BLaER1 treated with 17β-estradiol and CSF1 and Interleukin-3, amounts not matched to agents 10 nM and 100 nM (cell line): ENCODE measurements at regions not wholly inside any gene's neighbourhood (a gene's known extent, or its start where the extent isn't known, plus 50 kb on each side); places are given as distances from the start of the nearest gene placed in this dataset.

Experiments used
- H3K27ac ChIP-seq, 11 experiments: shearing (Covaris generic); formaldehyde crosslinking; 2 replicates each; pipeline ENCODE4 v1.8.1; 2022
- H3K27me3 ChIP-seq, 11 experiments: shearing (Covaris generic); formaldehyde crosslinking; 2 replicates each; pipeline ENCODE4 v1.8.1; 2022
- H3K36me3 ChIP-seq, 11 experiments: shearing (Covaris generic); formaldehyde crosslinking; 2 replicates each; pipeline ENCODE4 v1.8.1; 2022
- H3K4me1 ChIP-seq, 10 experiments: shearing (Covaris generic); formaldehyde crosslinking; 2 replicates each; pipeline ENCODE4 v1.8.1; 2022
- H3K4me2 ChIP-seq, 11 experiments: shearing (Covaris generic); formaldehyde crosslinking; 2 replicates each; pipeline ENCODE4 v1.8.1; 2022
- H3K4me3 ChIP-seq, 10 experiments: shearing (Covaris generic); formaldehyde crosslinking; 2 replicates each; pipeline ENCODE4 v1.8.1; 2022
- H3K9ac ChIP-seq, 11 experiments: shearing (Covaris generic); formaldehyde crosslinking; 2 replicates each; pipeline ENCODE4 v1.8.1; 2022
- H3K9me3 ChIP-seq, 11 experiments: shearing (Covaris generic); formaldehyde crosslinking; replicated peaks in 1 of 11; 2 replicates each; pipeline ENCODE4 v1.8.1; 2022
- H4K20me1 ChIP-seq, 11 experiments: shearing (Covaris generic); formaldehyde crosslinking; 2 replicates each; pipeline ENCODE4 v1.8.1; 2022
- Cebpa-rat ChIP-seq, 11 experiments: shearing (Covaris generic); IDR thresholded peaks; 2 replicates each; pipeline ENCODE4 v1.8.1; 2022

- H3K36me3 ChIP-seq, result no peaks in the 10 kb centered on the region
- H4K20me1 ChIP-seq, result no peaks in the 10 kb centered on the region
- no peaks in the 10 kb centered on the region for H3K4me1 ChIP-seq
- no peaks in the 10 kb centered on the region for H3K27me3 ChIP-seq
- peaks cover 16 to 51% (median 25%) of the 10 kb centered on the region in 11 experiments; a peak in 21 of 22 replicates for H3K9me3 ChIP-seq
- H3K4me3 ChIP-seq, result no peak overlapping the region
- no peak overlapping the region for H3K9ac ChIP-seq
- H3K4me2 ChIP-seq, result no peak overlapping the region
- TF ChIP-seq Cebpa-rat (IDR thresholded peaks at IDR 0.05), result no peak
- H3K27ac ChIP-seq, result no peak overlapping the region
Measured at GRCh38 chr14:61847861-61848260, 85.6 kb downstream of the SNAPC1 start.

- H3K27me3 ChIP-seq, result no peaks in the 10 kb centered on the region
- H3K4me2 ChIP-seq, result no peak overlapping the region
- no peak overlapping the region for H3K27ac ChIP-seq
- H3K36me3 ChIP-seq, result no peaks in the 10 kb centered on the region
- H4K20me1 ChIP-seq, result no peaks in the 10 kb centered on the region
- no peaks in the 10 kb centered on the region for H3K9me3 ChIP-seq
- no peak overlapping the region for H3K9ac ChIP-seq
- no peak overlapping the region for H3K4me3 ChIP-seq
- no peak for TF ChIP-seq Cebpa-rat (IDR thresholded peaks at IDR 0.05)
- no peaks in the 10 kb centered on the region for H3K4me1 ChIP-seq
Measured at GRCh38 chr14:61854898-61855297, 92.7 kb downstream of the SNAPC1 start.

GRCh38 chr14:61860294-61860918 lies 98.2 kb downstream of the SNAPC1 start:
- H3K36me3 ChIP-seq, result no peaks in the 10 kb centered on the region
- no peaks in the 10 kb centered on the region for H3K4me1 ChIP-seq
- H3K4me2 ChIP-seq, result no peak overlapping the region
- no peaks in the 10 kb centered on the region for H4K20me1 ChIP-seq
- no peak overlapping the region for H3K4me3 ChIP-seq
- H3K9me3 ChIP-seq, result peaks cover 7 to 14% (median 11%) of the 10 kb centered on the region in 11 experiments; a peak in 17 of 22 replicates
- no peak overlapping the region for H3K9ac ChIP-seq
- no peaks in the 10 kb centered on the region for H3K27me3 ChIP-seq
- no peak overlapping the region for H3K27ac ChIP-seq
- no peak for TF ChIP-seq Cebpa-rat (IDR thresholded peaks at IDR 0.05)

GRCh38 chr14:61861320-61861865 lies 99.2 kb downstream of the SNAPC1 start:
- Histone ChIP-seq H3K36me3 (no peaks in the 10 kb centered on the region), H3K4me2 (no peak overlapping the region), H3K27ac (no peak overlapping the region), H3K27me3 (no peaks in the 10 kb centered on the region), H3K9ac (no peak overlapping the region), H3K4me1 (no peaks in the 10 kb centered on the region), H3K4me3 (no peak overlapping the region), H3K9me3 (peaks cover 7 to 14% (median 11%) of the 10 kb centered on the region in 11 experiments; a peak in 17 of 22 replicates), H4K20me1 (no peaks in the 10 kb centered on the region)
- no peak for TF ChIP-seq Cebpa-rat (IDR thresholded peaks at IDR 0.05)

GRCh38 chr14:61864329-61864898 lies 102.2 kb downstream of the SNAPC1 start:
- H3K4me2 ChIP-seq, result no peak overlapping the region
- H3K27me3 ChIP-seq, result no peaks in the 10 kb centered on the region
- no peak overlapping the region for H3K9ac ChIP-seq
- H3K27ac ChIP-seq, result no peak overlapping the region
- no peak overlapping the region for H3K4me3 ChIP-seq
- H3K36me3 ChIP-seq, result no peaks in the 10 kb centered on the region
- H4K20me1 ChIP-seq, result no peaks in the 10 kb centered on the region
- peaks cover 0 to 14% (median 0%) of the 10 kb centered on the region in 10 experiments; a peak in 5 of 20 replicates for H3K4me1 ChIP-seq
- peaks cover 7 to 14% (median 11%) of the 10 kb centered on the region in 11 experiments; a peak in 17 of 22 replicates for H3K9me3 ChIP-seq
- no peak for TF ChIP-seq Cebpa-rat (IDR thresholded peaks at IDR 0.05)

- no peak overlapping the region for H3K9ac ChIP-seq
- peaks cover 19 to 30% (median 27%) of the 10 kb centered on the region in 11 experiments for H3K9me3 ChIP-seq
- peaks cover 0 to 15% (median 0%) of the 10 kb centered on the region in 10 experiments; a peak in 5 of 20 replicates for H3K4me1 ChIP-seq
- H4K20me1 ChIP-seq, result no peaks in the 10 kb centered on the region
- peak overlapping the region in 3 of 11 experiments; percentile 22 to 67 (median 49); a peak in 5 of 22 replicates for H3K4me2 ChIP-seq
- H3K4me3 ChIP-seq, result no peak overlapping the region
- no peaks in the 10 kb centered on the region for H3K36me3 ChIP-seq
- no peak overlapping the region for H3K27ac ChIP-seq
- no peak for TF ChIP-seq Cebpa-rat (IDR thresholded peaks at IDR 0.05)
- no peaks in the 10 kb centered on the region for H3K27me3 ChIP-seq
Measured at GRCh38 chr14:61866932-61867920, 105.0 kb downstream of the SNAPC1 start.

GRCh38 chr14:61868846-61869245 lies 106.6 kb downstream of the SNAPC1 start:
- TF ChIP-seq Cebpa-rat (IDR thresholded peaks at IDR 0.05), result no peak
- no peak overlapping the region for H3K4me3 ChIP-seq
- H3K36me3 ChIP-seq, result no peaks in the 10 kb centered on the region
- H3K9me3 ChIP-seq, result peaks cover 19 to 30% (median 27%) of the 10 kb centered on the region in 11 experiments
- peaks cover 0 to 20% (median 0%) of the 10 kb centered on the region in 10 experiments; a peak in 6 of 20 replicates for H3K4me1 ChIP-seq
- H3K4me2 ChIP-seq, result no peak overlapping the region
- no peaks in the 10 kb centered on the region for H4K20me1 ChIP-seq
- no peak overlapping the region for H3K9ac ChIP-seq
- no peaks in the 10 kb centered on the region for H3K27me3 ChIP-seq
- H3K27ac ChIP-seq, result no peak overlapping the region

- TF ChIP-seq Cebpa-rat (IDR thresholded peaks at IDR 0.05), result no peak
- Histone ChIP-seq H3K27ac (no peak overlapping the region), H4K20me1 (no peaks in the 10 kb centered on the region), H3K27me3 (no peaks in the 10 kb centered on the region), H3K9me3 (peaks cover 9 to 19% (median 15%) of the 10 kb centered on the region in 11 experiments; a peak in 19 of 22 replicates), H3K4me2 (no peak overlapping the region), H3K36me3 (no peaks in the 10 kb centered on the region), H3K4me1 (peaks cover 0 to 20% (median 0%) of the 10 kb centered on the region in 10 experiments; a peak in 6 of 20 replicates), H3K9ac (no peak overlapping the region), H3K4me3 (no peak overlapping the region)
Measured at GRCh38 chr14:61870163-61870562, 107.9 kb downstream of the SNAPC1 start.

- H3K36me3 ChIP-seq, result no peaks in the 10 kb centered on the region
- H3K27ac ChIP-seq, result no peak overlapping the region
- H3K4me3 ChIP-seq, result no peak overlapping the region
- no peaks in the 10 kb centered on the region for H3K27me3 ChIP-seq
- H3K4me1 ChIP-seq, result peaks cover 4 to 14% (median 10%) of the 10 kb centered on the region in 10 experiments; a peak in 16 of 20 replicates
- TF ChIP-seq Cebpa-rat (IDR thresholded peaks at IDR 0.05), result no peak
- H3K9me3 ChIP-seq, result peaks cover 9 to 19% (median 14%) of the 10 kb centered on the region in 11 experiments; a peak in 19 of 22 replicates
- H4K20me1 ChIP-seq, result no peaks in the 10 kb centered on the region
- H3K9ac ChIP-seq, result no peak overlapping the region
- peak overlapping the region in 1 of 11 experiments; percentile 8; a peak in 1 of 22 replicates for H3K4me2 ChIP-seq
Measured at GRCh38 chr14:61872452-61872851, 110.2 kb downstream of the SNAPC1 start.
